NOMO-1 treated with dmso at 0.1 percent for 144 hours (cell line): ENCODE measurements at regions not wholly inside any gene's neighbourhood (a gene's known extent, or its start where the extent isn't known, plus 50 kb on each side); places are given as distances from the start of the nearest gene placed in this dataset.

Experiments used
- DNase-seq: peaks from one replicate; lab custom pipeline; 2025; ENCODE audit not compliant: unreplicated experiment; lab: John Stamatoyannopoulos, UW

DNA sequence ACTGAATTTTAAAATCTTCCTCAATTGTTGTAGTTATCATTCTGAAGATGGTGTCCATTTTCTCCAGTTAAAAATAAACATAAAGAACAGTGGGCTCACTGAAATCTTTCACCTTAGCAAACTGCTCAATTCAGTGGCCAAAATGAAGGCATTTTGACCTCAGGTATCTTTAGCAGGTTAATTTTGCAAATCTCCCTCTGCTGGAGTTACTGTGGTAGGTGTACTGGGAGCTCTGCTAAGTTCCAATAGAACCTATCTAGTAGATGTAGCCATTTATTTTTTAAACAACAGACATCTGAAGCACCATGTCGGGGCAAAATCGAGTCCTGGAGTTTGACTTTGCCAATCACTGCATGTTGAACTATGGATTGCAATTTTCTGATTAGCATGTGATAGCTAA is 177.1 kb downstream of the IRS1 start:
- no peak for DNase-seq

DNA sequence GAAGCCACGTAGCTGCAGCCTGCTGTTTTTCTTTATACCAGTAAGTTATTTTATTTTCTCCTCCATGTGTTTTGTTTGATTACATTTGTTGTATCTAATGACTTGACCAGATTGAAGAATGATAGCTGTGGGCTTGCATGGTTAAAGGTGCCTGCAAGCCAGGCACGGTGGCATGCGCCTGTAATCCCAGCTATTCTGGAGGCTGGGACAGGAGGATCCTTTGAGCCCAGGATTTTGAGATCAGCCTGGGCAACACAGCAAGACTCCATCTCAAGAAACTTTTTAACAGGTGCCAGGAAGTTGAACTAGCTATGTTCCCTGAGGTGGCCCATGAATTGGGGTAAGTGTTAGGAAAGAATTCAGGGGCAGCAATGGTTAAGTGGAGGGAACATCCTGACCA is 179.4 kb downstream of the IRS1 start:
- no peak for DNase-seq

DNA sequence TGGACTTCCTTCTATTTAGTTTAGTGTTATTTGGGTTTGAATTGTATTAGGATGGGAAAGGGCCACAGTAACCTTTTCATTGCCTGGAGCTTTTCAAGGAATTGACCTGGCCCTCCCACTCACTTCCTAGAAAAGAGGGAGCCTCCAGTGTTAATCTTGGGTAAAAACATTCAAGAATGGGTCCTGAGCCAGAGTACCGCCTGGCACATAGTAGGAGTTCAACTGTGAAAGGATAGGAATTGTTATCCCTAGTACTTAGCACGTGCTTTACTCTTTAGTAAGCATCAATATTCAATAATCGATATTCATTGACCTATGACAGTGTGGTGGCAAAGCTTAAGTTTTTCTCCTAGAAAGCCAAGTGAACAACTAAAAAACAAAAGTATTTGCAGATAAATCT is 179.9 kb downstream of the IRS1 start:
- no peak for DNase-seq

DNA sequence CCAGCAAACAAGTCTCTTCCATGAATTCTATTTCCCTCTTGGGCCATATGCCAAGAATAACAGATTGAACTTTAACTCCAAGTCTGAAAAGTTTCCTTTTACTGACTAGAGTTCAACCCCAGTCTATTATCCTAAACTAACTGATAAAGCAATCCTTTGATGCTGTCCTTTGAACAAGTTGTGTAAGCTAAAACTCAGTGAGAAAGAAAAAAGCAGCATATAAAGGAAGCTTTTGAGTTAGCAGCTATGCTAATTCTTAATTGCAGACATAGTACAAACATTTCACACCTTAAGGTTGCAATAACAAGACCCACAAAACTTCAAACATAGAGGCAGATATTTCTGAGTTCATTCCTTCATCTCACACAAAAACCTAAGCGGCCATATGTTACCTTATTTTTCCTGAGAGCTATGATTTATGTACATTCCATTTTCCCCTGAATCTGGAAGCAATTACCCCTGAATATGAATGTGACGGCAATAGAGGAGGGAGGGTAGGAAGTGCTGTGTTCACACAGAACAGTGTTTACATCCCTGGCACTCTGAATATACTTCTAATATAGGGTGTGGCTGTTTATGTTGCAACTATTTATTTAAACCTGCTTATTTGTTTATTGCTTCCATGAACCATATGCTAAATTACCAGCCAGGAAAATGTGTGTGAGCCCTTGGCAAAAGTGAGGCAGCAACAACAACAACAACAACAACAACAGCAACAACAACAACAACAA is 180.6 kb downstream of the IRS1 start:
- no peak for DNase-seq

DNA sequence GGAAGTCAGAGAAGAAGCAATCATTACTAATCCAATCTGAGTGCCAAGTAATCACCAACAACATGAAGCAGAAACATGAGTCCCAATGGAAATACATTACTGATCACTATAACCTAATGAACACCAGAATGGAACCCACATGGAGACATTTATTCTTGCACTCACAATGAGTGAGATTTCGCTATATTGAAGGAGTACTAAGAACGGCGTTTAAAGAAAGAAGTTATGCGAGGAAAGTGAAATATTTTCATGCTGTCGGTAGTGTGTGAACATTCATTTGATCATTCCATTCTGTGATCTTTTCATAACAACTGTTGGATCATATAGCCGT is 181.1 kb downstream of the IRS1 start:
- DNase-seq, result no peak

DNA sequence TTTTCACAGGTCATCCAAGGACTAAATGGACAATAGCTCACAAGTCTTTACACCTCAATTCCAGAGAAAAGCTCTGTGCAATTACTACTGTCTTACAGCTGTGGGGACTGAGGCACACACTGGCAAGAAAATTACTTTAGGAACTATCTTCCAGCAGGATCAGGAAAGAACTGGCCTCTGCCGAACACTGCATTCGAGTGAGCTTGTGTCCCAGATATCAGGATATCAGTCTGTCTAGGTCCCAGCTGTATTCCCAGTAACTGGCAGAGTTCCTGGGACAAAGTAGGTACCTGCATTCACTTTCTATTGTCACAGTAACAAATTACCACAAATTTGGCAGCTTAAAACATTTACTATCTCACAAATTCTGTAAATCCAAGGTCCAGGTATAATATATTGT is 183.7 kb downstream of the IRS1 start:
- DNase-seq, result no peak

DNA sequence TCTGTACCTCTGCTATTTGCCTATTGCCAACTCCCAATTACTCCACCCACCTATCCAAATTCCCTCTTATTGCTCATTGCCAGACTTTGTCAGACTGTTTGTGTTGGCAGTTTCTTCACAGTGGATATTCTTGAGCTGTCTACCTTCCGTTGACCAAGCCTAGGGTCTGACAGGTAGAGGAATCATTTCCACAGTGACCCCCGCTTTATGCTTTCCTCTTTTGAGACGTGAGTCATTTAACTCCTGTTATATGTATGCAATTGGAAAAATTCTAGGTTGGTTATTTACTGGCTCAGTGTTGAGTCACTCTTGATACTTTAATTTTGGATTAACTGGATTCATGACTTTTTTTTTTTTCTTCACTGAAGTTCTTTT is 187.7 kb downstream of the IRS1 start:
- DNase-seq, result no peak

DNA sequence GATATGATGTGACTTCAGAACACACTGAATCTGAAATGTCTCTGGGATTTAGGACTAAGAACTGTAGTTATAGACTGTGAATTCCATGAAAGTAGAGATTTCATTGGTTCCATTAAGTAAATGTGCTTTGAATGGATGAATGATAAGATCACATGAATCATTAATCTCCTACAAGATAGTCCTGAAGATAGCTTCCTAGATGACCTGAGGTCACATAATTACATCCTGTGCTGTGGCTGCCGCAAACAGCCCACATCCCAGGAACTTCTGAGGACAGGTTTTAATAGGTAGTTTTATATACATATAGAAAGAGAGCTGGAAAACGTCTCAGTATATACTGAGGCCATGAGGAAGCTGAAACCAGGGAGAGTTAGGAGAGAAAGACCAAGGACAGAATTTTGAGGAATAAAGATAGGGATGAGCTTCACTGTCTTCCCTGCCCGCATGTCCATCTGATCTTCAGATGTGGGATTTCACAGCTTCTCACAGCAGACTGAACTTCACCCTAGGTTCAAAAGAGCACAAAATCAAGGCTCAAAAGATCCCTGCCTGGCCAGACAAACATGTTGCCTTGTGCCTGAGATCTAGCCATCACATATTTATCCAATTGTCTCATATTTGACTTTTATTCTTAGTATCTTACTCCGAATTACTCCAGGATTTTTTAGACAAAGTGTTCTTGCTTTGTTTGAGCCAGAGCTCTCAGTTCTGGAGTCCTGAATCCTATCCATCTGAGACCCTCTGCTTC is 188.2 kb downstream of the IRS1 start:
- DNase-seq, result no peak

DNA sequence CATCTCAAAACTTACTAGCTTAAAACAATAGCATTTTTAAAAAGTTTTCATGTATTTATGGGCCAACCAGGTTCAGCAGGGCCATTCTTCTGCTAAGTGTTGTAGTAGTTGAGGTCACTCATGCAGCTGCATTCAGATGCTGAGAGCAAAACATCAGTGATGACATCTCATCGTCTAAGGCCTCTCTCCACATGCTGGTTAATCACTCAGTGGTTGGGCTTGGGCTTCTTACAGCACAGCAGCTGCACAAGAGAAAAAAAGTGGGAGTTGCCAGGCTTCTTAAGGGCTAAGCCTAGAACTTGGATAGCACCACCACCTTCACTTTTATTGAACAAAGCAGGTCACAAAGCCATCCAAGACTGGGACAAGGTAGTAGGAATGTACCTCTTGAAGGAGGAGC is 190.3 kb downstream of the IRS1 start:
- no peak for DNase-seq

DNA sequence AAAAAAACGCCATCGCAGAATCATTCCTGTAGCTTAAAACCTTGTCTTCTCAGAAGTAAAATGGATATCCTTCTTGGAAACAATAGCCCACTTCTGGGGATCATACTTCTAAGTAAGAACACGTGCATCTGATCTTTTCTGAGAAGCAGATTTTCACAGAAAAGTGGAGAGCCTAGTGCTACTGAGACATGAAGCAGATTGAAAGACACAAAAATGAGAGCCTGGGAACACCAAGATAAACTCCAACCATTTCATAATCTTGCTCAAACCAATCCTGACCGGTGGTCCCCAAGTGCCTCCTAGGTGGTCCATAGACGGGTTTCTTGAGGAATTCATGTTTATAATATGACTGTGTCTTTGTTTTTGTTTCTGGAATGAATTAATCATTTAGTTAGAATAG is 191.2 kb downstream of the IRS1 start:
- DNase-seq, result no peak

DNA sequence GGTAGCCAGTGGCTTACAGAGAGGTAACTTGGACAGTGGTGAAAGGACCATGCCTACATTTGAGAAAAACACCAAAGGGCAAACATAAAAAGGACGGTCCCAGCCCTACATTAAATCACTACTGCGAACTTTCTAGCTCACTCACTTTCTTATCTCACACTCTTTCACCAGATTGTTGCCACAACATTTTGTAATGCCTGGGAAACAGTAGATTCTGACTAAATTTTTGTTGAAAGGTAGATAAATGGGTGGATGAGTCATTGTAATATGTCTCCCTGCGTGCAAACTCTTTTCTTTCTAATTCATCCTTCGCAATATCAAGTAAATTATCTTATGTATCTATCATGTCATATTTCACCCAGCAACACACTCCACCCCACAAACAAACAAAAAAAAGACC is 192.2 kb downstream of the IRS1 start:
- DNase-seq, result no peak

DNA sequence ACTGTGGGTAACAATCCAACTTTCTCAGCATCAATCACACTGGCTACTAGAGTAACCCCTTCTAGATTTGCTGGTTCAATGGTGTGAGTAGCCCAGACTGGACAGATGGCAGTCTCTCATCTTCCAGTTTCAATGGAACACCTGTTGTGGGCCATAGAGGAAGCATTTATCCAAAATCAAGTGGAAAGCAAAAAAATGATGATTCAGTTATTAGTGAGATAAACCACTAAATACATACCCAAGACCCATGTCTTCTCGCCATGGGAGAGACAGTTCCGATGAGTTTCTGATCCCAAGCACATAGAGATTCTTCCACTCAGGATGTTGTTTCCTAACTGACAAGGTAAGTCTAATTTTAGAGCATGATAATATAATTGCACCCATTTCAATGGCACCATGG is 194.0 kb downstream of the IRS1 start:
- DNase-seq, result no peak

DNA sequence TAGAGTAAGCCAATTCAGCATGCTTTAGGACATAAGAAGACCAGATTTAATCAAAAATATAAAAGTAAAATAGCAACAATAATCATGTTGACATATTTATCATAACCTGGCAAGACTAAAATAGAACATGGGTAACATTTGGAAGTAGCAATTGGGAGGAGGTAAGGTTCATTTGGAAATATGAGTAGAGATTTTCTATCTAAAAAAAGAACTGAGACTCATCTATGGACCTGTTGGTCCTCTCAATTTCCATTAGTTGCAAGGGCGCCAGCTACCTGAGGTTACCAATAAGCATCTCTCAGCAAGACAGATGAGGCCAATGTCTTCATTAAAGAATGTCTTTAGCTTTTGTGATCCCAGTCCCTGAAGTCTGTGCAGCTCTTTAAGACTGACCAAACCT is 196.0 kb downstream of the IRS1 start:
- no peak for DNase-seq

DNA sequence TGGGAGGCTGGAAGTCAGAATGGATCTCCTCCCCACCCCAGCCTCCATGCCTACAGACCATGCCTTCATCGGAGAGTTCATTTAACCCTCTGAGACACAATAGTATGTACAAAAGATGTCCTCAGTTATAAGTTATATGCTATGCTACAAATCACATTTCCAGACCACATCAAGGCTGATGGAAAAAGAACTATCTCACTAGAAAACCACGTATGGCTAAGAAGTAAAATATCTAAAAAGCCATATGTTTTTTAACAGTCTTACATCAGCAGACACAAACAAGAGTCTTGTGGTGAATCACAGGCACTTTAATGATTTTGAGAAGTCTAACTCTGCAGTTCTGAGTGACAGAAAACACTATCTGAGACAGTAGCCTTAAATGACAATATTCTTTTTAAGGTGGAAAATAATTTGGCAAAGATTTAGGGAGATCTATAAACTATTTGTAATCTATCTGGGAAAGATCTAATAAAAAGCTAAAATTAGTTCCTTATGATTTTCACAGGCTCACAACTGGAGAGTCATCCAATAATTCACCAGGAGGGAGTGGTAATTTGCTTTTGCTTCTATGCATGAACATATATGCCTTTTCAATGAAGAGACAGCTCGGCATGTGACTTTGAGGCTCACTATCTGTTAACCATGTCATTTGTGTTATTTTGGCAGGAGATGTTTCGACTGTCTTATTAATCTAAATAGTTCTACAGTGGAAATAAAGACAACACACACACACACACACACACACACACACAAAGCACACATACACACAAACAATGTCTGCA is 197.5 kb downstream of the IRS1 start:
- DNase-seq, result no peak

DNA sequence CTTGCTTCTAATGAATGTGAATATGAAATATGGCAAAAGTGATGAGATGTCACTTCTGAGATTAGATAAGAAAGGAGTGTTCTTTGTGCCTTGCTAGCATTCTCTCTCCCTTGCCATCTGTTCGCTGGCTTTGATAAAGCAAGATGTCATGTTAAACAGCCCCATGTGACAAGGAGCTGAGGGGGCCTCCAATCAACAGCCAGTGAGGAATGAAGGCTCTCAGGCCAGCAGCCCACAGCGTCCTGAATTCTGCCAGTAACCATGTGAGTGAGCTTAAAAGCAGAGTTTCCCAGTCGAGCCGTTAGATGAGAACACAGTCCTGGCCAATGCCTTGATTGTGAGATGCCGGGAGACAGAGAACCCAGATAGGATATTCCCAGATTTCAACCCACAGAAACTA is 198.8 kb downstream of the IRS1 start:
- DNase-seq, result no peak

DNA sequence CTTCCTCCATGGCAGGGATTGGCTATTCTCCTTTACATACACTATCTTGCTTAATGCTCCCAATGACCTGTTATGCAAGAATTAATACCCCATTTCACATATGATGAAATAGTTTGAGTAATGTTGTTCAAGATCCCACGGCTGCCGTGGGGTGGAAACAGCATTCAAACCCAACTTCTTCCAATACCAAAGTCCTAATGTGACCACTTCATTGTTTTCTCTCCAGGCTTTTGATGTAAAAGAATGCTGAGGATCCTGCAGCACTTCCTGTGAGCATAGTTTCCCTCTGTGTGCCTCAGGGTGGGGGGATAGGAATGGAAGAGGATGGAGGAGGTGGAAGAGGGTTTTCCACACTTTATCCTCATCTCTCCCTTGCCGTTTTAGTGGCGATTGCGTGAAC is 199.4 kb downstream of the IRS1 start:
- DNase-seq, result no peak

DNA sequence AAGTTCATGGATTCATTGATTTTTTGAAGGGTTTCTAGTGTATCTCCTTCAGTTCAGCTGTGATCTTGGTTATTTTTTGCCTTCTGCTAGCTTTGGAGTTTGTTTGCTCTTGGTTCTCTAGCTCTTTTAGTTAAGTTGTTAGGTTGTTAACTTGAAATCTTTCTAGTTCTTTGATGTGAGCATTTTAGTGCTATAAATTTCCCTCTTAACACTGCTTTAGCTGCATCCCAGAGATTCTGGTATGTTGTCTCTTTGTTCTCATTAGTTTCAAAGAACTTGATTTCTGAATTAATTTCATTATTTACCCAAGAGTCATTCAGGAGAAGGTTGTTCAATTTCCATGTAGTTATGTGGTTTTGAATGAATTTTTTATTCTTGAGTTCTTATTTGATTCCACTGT is 210.6 kb downstream of the IRS1 start:
- DNase-seq, result no peak

DNA sequence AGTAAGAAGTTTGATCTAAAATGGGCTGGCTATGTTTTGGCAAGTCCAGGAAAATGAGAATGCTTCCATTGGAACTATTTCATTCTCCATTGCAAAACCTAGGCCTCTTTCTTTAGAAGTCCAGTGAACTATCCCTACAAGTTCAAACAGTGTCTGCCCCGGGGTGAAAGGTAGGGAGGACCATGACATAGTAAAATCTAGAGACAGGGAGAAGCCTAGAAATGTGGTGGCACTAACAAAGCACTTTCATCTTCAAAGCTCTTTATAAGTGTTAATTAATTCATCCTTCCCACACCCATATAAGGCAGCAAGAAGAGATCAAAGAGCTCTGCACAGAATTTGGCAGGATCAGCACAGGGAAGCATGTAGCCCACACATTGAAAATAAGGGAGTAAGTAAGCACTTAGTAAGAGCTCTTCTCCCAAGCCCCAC is 214.5 kb downstream of the IRS1 start:
- no peak for DNase-seq

DNA sequence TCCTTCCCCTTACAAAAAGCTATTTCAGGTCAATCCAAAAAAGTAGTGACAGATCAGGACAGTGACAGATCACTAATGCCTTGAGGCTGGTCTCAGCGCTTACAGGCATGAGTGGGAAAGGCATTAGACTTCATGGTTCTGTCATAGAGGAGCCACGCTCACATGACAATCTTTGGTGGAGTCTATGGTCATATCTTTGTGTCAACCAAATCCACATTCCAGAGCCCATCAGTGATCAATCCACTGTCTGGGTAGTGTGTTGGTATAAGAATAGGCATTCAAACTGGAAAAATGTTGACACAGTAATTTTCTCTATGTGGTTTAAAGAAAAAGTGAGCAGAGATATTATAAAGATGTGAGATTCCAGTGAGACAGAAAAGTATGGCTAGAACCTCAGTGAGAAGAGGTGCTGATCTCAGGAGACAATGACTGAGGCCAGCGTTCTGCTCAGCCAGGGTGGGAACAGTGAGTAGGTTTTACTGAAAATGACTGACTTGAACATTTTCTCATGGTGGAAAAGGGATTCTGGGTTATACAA is 215.0 kb downstream of the IRS1 start:
- DNase-seq, result no peak

DNA sequence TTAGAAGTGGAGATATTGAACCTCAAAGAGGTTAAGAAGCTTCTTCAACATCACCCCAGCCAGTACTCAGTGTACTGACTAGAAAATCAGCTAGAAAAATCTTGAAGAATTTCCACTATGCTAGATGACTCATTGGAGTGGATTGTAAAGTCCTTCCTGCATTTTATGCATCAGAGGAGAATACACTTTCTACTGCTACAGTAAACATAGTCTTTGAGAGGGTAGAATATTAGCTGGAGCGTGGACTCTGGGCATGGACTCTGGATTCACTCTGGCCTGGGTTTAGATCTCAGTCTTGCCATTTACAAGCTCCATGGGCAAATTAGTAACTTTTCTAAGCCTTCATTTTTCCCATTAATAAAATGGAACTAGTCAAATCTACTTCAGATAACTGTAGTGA is 215.9 kb downstream of the IRS1 start:
- no peak for DNase-seq

DNA sequence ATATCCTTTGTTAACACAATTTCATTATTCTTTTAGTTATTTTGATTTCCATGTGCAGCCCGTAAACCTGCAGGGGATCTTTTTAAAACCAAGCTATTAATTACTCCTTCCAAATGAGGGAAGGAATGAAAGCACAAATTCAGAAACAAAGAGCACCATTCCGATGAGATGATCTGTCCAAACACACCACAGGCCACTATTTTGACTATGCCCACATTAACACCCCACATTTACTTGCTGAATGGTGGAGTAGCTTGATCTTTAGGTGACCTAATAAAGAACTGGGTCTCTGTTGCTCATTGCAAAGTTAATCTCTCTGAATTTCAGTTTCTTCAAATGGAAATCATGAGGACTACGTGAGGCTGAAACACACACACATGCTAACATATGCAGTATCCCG is 218.0 kb downstream of the IRS1 start:
- DNase-seq, result no peak

DNA sequence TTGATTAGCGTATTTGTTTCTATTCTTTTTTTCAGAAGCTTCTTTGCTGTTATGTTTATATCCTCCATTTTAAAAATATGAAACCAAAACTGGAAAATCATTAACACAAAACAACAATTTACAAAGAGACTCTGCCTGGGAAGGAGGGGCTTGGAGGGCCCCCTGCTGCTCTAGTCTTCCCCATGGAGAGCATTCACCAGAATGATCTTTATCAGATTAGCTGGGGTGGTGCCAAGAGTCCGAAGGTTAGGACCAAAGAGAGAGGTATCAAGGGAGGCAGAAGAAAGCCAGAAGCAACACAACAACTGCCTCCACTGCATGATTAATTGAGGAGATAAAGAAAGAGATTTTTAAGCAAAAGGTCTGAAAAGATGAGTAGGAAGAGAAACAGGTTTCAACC is 218.6 kb downstream of the IRS1 start:
- DNase-seq, result no peak
